ENCODE measurements at regions not wholly inside any gene's neighbourhood (a gene's known extent, or its start where the extent isn't known, plus 50 kb on each side); places are given as distances from the start of the nearest gene placed in this dataset.

- DNase-seq: no peak
- H3K27me3 ChIP-seq (ENCODE audit: insufficient read depth, low read length): no peaks in the 10 kb centered on the region
- WGBS (ENCODE audit: extremely low coverage, insufficient read length, low lambda C conversion rate): no CpG with 5 or more reads among the region's 1 CpG
These were observed 868.9 kb downstream of the EPHA7 start for GRCh38 chr6:92550501-92550900.

More at GRCh38 chr6:92550501-92550900, 868.9 kb downstream of the EPHA7 start:
- no peak overlapping the region for H4K91ac ChIP-seq (ENCODE audit: insufficient read length, low read depth, low read length)
- no peaks in the 10 kb centered on the region for H3K79me1 ChIP-seq (ENCODE audit: insufficient read depth, low read depth, low read length, poor library complexity, severe bottlenecking)
- Mint-ChIP-seq H3K36me3 (ENCODE audit: insufficient read depth in 1 of 3, low read depth in 3 of 3) (peaks cover 0 to 6% (median 0%) of the 10 kb centered on the region in 3 experiments; a peak in 3 of 7 replicates), H3K27me3 (ENCODE audit: low read depth) (no peaks in the 10 kb centered on the region), H3K27ac (no peak overlapping the region), H3K4me1 (peaks cover 0 to 3% of the 10 kb centered on the region in 2 experiments; a peak in 1 of 4 replicates), H3K4me3 (no peak overlapping the region), H3K9me3 (peaks cover 2 to 4% of the 10 kb centered on the region in 2 experiments; a peak in 4 of 5 replicates)
- no peak overlapping the region for H3K56ac ChIP-seq (ENCODE audit: insufficient read length, low read depth, low read length)
- H3K9me3 ChIP-seq (ENCODE audit: control insufficient read depth, low read depth, low read length): no peaks in the 10 kb centered on the region
- H2BK120ac ChIP-seq (ENCODE audit: low read depth, low read length, poor library complexity, severe bottlenecking): no peak overlapping the region
- H3T11ph ChIP-seq (ENCODE audit: low read length): no peak overlapping the region
- no peaks in the 10 kb centered on the region for H3K4me1 ChIP-seq (ENCODE audit: insufficient read depth, low read length)
- no peak overlapping the region for H3K23ac ChIP-seq (ENCODE audit: insufficient read length, low read depth, low read length)
- no peak overlapping the region for H4K8ac ChIP-seq (replicated peaks; ENCODE audit: insufficient read length, low read depth, low read length)
- no peaks in the 10 kb centered on the region for H4K20me1 ChIP-seq (ENCODE audit: control insufficient read depth, insufficient read depth, insufficient read length)
- no peaks in the 10 kb centered on the region for H3K23me2 ChIP-seq (ENCODE audit: insufficient read length, low read depth, low read length, poor library complexity, severe bottlenecking)
- no peak overlapping the region for H3K4me2 ChIP-seq (ENCODE audit: insufficient read depth, insufficient read length, low read length)
- no peak overlapping the region for H2BK12ac ChIP-seq (ENCODE audit: insufficient read length, low read depth, low read length)
- TF ChIP-seq CTCF (conservative IDR thresholded peaks at IDR 0.05): no peak
- H2AK5ac ChIP-seq (ENCODE audit: insufficient read length, low read length): no peak overlapping the region
- H2BK5ac ChIP-seq (ENCODE audit: insufficient read length, low read length): no peak overlapping the region
- no peak overlapping the region for H3K18ac ChIP-seq (ENCODE audit: insufficient read length, low read depth, low read length)
- no peak overlapping the region for H3K14ac ChIP-seq (ENCODE audit: insufficient read depth, low read length)
- no peak overlapping the region for H3K27ac ChIP-seq (ENCODE audit: insufficient read length, low read depth, low read length)
- H3K79me2 ChIP-seq (ENCODE audit: insufficient read depth, low read length): no peaks in the 10 kb centered on the region
- H2BK15ac ChIP-seq (ENCODE audit: low read depth, low read length): no peak overlapping the region
- no peak overlapping the region for H4K5ac ChIP-seq (ENCODE audit: insufficient read length, low read depth, low read length)
- no peak overlapping the region for H3K9ac ChIP-seq (ENCODE audit: extremely low read depth, insufficient read length, low read length)
- no peak overlapping the region for H2AFZ ChIP-seq (ENCODE audit: low read length)
- H2BK20ac ChIP-seq (ENCODE audit: low read depth, low read length, poor library complexity, severe bottlenecking): no peak overlapping the region
- no peak overlapping the region for H3K4ac ChIP-seq (ENCODE audit: low read depth, low read length)

All from H9 (cell line).